HepG2 (cell line): ENCODE measurements at regions not wholly inside any gene's neighbourhood (a gene's known extent, or its start where the extent isn't known, plus 50 kb on each side); places are given as distances from the start of the nearest gene placed in this dataset.

Experiments used
- ARNTL ChIP-seq: sonication (generic); formaldehyde crosslinking; IDR thresholded peaks from 2 replicates; pipeline ENCODE4 v1.4.0; 2020; ENCODE audit warnings: mild to moderate bottlenecking, missing genetic modification reagents
- EHMT2 ChIP-seq: fragments of 200-600 bp; sonication (generic); IDR thresholded peaks from 2 replicates; pipeline ENCODE4 v1.7.0; 2017; ENCODE audit warnings: antibody characterized with exemption, low read depth, low read length, borderline replicate concordance
- ELF3 ChIP-seq: IDR thresholded peaks from 2 replicates; pipeline ENCODE4 v1.6.1; 2016; ENCODE audit warnings: missing genetic modification reagents, missing compliant biosample characterization
- FOXP1 ChIP-seq, 2 experiments: fragments of 450-650 bp in 1 of 2; IDR thresholded peaks; 2 replicates each; pipeline ENCODE4 v1.6.1; 2017 to 2018; ENCODE audit warnings: antibody characterized with exemption in 1 of 2
- NR2F6 ChIP-seq, 2 experiments: IDR thresholded peaks; 2 replicates each; pipeline ENCODE4 v1.6.1; 2016; ENCODE audit warnings: antibody characterized with exemption in 1 of 2, mild to moderate bottlenecking in 1 of 2
- PHF8 ChIP-seq: sonication (generic); formaldehyde crosslinking; IDR thresholded peaks from 2 replicates; pipeline ENCODE4 v1.5.0; 2020; ENCODE audit warnings: missing genetic modification reagents
- SALL1 ChIP-seq: sonication (generic); formaldehyde crosslinking; IDR thresholded peaks from 2 replicates; pipeline ENCODE4 v1.8.0; 2022; ENCODE audit warnings: mild to moderate bottlenecking, missing genetic modification reagents
- SUZ12 ChIP-seq: fragments of 150-350 bp; IDR thresholded peaks from 2 replicates; pipeline ENCODE4 v1.6.1; 2014; ENCODE audit warnings: low read depth, low read length
- ZKSCAN8 ChIP-seq: IDR thresholded peaks from 2 replicates; pipeline ENCODE4 v1.6.1; 2016; ENCODE audit warnings: borderline replicate concordance, missing genetic modification reagents, missing compliant biosample characterization
- ZNF160 ChIP-seq: sonication (generic); formaldehyde crosslinking; IDR thresholded peaks from 2 replicates; pipeline ENCODE4 v1.8.0; 2022; ENCODE audit warnings: mild to moderate bottlenecking, inconsistent platforms, missing genetic modification reagents
- ZNF3 ChIP-seq: IDR thresholded peaks from 2 replicates; pipeline ENCODE4 v1.7.0; 2017; ENCODE audit warnings: inconsistent platforms
- ZSCAN12 ChIP-seq: sonication (generic); formaldehyde crosslinking; IDR thresholded peaks from 2 replicates; pipeline ENCODE4 v1.9.0; 2021; ENCODE audit warnings: mild to moderate bottlenecking, missing genetic modification reagents
- TF ChIP-seq, protein P1 (sequence below): sonication (generic); formaldehyde crosslinking; IDR thresholded peaks from 2 replicates; pipeline ENCODE4 v1.5.1; 2020; ENCODE audit warnings: mild to moderate bottlenecking, missing genetic modification reagents, borderline replicate concordance
- TF ChIP-seq, protein P2 (sequence below): IDR thresholded peaks from 2 replicates; pipeline ENCODE4 v1.6.1; 2016; ENCODE audit warnings: low read depth, missing genetic modification reagents, missing compliant biosample characterization
- TF ChIP-seq, protein P3 (sequence below): sonication (generic); formaldehyde crosslinking; IDR thresholded peaks from 2 replicates; pipeline ENCODE4 v1.4.0; 2020; ENCODE audit warnings: missing genetic modification reagents
- TF ChIP-seq, protein P4 (sequence below): sonication (generic); formaldehyde crosslinking; IDR thresholded peaks from 2 replicates; pipeline ENCODE4 v1.5.1; 2020; ENCODE audit warnings: mild to moderate bottlenecking, missing genetic modification reagents

DNA sequence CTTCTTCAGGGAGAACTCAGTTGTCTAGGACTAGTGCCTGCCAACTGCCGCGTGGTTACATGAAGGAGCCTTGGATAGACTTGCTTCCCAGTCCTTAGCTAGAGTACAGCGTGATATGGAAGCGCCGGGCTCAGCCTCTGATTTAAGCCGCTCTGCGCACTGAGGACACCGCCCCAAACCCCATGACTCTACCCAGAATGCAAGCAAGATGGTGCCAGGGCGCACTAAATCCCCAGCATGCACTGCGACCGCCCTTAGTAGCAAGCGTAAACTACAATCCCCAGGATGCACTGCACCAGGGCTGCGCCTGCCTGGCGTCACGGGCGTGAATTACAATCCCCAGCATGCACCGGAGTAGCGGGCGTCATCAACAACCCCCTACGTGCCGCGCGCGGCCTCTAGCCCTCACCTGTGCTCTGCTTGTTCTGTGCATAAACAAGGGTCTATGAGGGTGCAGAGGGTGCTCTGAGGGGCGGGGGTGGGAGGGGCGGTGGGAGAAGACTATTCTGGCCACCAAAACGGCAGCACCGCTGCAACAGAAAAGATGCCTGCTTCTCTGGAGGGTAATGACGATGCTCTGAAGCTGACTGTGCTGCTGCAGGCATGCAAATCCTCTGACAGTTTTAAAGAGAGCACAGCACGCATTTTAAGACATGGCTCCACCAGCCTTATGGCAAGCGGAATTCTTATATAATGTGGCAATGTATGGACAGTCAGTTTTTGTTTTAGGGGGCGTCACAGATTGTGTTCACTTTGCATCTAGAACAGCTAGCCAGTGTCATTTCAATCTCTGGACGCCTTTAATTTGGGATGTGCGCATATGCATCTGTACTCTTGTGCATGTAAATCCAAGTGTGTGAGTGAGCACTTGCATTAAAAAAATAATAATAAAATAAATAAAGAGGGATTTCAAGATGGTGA, 282.5 kb upstream of the MYT1L start (continued):
- TF ChIP-seq, protein P1, sequence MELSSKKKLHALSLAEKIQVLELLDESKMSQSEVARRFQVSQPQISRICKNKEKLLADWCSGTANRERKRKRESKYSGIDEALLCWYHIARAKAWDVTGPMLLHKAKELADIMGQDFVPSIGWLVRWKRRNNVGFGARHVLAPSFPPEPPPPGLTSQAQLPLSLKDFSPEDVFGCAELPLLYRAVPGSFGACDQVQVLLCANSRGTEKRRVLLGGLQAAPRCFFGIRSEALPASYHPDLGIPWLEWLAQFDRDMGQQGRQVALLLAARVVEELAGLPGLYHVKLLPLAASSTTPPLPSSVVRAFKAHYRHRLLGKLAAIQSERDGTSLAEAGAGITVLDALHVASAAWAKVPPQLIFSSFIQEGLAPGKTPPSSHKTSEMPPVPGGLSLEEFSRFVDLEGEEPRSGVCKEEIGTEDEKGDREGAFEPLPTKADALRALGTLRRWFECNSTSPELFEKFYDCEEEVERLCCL (CRISPR knock-in tag), result no peak
- TF ChIP-seq NR2F6 (IDR thresholded peaks at IDR 0.05) (no peak), NR2F6 (CRISPR knock-in tag; IDR thresholded peaks at IDR 0.05) (peak; percentile 44; the same call in 1 of the 2 replicates), EHMT2 (peak; percentile 97), ZNF3 (no peak), ARNTL (CRISPR knock-in tag) (no peak), FOXP1 (IDR thresholded peaks at IDR 0.05) (no peak), FOXP1 (CRISPR knock-in tag; IDR thresholded peaks at IDR 0.05) (peak; percentile 7; the same call in 1 of the 2 replicates), ZSCAN12 (no peak), SALL1 (CRISPR knock-in tag) (peak; percentile 67; the same call in 1 of the 2 replicates), SUZ12 (peak; percentile 83), ZNF160 (0 out of 2 replicates have a peak, but pooled peaks have one; percentile 51), PHF8 (CRISPR knock-in tag) (0 out of 2 replicates have a peak, but pooled peaks have one; percentile 30), ELF3 (0 out of 2 replicates have a peak, but pooled peaks have one; percentile 19), ZKSCAN8 (no peak)
- TF ChIP-seq, protein P2, sequence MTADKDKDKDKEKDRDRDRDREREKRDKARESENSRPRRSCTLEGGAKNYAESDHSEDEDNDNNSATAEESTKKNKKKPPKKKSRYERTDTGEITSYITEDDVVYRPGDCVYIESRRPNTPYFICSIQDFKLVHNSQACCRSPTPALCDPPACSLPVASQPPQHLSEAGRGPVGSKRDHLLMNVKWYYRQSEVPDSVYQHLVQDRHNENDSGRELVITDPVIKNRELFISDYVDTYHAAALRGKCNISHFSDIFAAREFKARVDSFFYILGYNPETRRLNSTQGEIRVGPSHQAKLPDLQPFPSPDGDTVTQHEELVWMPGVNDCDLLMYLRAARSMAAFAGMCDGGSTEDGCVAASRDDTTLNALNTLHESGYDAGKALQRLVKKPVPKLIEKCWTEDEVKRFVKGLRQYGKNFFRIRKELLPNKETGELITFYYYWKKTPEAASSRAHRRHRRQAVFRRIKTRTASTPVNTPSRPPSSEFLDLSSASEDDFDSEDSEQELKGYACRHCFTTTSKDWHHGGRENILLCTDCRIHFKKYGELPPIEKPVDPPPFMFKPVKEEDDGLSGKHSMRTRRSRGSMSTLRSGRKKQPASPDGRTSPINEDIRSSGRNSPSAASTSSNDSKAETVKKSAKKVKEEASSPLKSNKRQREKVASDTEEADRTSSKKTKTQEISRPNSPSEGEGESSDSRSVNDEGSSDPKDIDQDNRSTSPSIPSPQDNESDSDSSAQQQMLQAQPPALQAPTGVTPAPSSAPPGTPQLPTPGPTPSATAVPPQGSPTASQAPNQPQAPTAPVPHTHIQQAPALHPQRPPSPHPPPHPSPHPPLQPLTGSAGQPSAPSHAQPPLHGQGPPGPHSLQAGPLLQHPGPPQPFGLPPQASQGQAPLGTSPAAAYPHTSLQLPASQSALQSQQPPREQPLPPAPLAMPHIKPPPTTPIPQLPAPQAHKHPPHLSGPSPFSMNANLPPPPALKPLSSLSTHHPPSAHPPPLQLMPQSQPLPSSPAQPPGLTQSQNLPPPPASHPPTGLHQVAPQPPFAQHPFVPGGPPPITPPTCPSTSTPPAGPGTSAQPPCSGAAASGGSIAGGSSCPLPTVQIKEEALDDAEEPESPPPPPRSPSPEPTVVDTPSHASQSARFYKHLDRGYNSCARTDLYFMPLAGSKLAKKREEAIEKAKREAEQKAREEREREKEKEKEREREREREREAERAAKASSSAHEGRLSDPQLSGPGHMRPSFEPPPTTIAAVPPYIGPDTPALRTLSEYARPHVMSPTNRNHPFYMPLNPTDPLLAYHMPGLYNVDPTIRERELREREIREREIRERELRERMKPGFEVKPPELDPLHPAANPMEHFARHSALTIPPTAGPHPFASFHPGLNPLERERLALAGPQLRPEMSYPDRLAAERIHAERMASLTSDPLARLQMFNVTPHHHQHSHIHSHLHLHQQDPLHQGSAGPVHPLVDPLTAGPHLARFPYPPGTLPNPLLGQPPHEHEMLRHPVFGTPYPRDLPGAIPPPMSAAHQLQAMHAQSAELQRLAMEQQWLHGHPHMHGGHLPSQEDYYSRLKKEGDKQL, result no peak
- TF ChIP-seq, protein P3, sequence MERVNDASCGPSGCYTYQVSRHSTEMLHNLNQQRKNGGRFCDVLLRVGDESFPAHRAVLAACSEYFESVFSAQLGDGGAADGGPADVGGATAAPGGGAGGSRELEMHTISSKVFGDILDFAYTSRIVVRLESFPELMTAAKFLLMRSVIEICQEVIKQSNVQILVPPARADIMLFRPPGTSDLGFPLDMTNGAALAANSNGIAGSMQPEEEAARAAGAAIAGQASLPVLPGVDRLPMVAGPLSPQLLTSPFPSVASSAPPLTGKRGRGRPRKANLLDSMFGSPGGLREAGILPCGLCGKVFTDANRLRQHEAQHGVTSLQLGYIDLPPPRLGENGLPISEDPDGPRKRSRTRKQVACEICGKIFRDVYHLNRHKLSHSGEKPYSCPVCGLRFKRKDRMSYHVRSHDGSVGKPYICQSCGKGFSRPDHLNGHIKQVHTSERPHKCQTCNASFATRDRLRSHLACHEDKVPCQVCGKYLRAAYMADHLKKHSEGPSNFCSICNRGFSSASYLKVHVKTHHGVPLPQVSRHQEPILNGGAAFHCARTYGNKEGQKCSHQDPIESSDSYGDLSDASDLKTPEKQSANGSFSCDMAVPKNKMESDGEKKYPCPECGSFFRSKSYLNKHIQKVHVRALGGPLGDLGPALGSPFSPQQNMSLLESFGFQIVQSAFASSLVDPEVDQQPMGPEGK (CRISPR knock-in tag), result peak; percentile 19; the same call in 1 of the 2 replicates
- TF ChIP-seq, protein P4, sequence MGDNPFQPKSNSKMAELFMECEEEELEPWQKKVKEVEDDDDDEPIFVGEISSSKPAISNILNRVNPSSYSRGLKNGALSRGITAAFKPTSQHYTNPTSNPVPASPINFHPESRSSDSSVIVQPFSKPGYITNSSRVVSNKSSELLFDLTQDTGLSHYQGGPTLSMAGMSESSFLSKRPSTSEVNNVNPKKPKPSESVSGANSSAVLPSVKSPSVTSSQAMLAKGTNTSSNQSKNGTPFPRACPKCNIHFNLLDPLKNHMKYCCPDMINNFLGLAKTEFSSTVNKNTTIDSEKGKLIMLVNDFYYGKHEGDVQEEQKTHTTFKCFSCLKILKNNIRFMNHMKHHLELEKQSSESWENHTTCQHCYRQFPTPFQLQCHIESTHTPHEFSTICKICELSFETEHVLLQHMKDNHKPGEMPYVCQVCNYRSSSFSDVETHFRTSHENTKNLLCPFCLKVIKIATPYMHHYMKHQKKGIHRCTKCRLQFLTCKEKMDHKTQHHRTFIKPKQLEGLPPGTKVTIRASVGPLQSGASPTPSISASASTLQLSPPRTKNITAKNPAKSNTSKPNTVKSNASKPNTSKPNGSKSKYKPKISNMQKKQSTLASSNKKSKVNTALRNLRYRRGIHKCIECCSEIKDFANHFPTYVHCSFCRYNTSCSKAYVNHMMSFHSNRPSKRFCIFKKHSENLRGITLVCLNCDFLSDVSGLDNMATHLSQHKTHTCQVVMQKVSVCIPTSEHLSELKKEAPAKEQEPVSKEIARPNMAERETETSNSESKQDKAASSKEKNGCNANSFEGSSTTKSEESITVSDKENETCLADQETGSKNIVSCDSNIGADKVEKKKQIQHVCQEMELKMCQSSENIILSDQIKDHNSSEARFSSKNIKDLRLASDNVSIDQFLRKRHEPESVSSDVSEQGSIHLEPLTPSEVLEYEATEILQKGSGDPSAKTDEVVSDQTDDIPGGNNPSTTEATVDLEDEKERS (CRISPR knock-in tag), result peak; percentile 74; the same call in 1 of the 2 replicates
